Activated CD4-positive, alpha-beta T cell treated with anti-CD3 and anti-CD28 coated beads, Interleukin-2, amount 10 ng/mL, durations not matched to agents 24 days and 14 days (primary cell): ENCODE measurements at regions not wholly inside any gene's neighbourhood (a gene's known extent, or its start where the extent isn't known, plus 50 kb on each side); places are given as distances from the start of the nearest gene placed in this dataset.

Experiments
- DNase-seq: peaks from one replicate; pipeline ENCODE4 v3.0.0; 2022
- H3K27ac Mint-ChIP-seq: one replicate; pipeline ENCODE4 v1.8.0; 2022; ENCODE audit warnings: mild to moderate bottlenecking, mixed read lengths
- H3K27me3 Mint-ChIP-seq: one replicate; pipeline ENCODE4 v1.8.0; 2022; ENCODE audit warnings: mixed read lengths
- H3K36me3 Mint-ChIP-seq: one replicate; pipeline ENCODE4 v1.8.0; 2022; ENCODE audit warnings: low read depth, mild to moderate bottlenecking, mixed read lengths
- H3K4me1 Mint-ChIP-seq: one replicate; pipeline ENCODE4 v1.8.0; 2021; ENCODE audit warnings: mixed read lengths
- H3K4me3 Mint-ChIP-seq: one replicate; pipeline ENCODE4 v1.8.0; 2022; ENCODE audit warnings: mild to moderate bottlenecking, moderate library complexity, mixed read lengths
- H3K9me3 Mint-ChIP-seq: one replicate; pipeline ENCODE4 v1.8.0; 2021; ENCODE audit warnings: mixed read lengths
- intact Hi-C: fragments of 100-400 bp; cut with micrococcal nuclease; formaldehyde crosslinking; loops from one replicate; pipeline ENCODE4 v1.15.1; 2023

- intact Hi-C loops = loop anchor here (5.0 to 10.0 kb wide), 2 partner anchors 38 to 160 kb away; no protein-coding TSS in a partner anchor
These were observed 110.7 kb downstream of the BTG1 start for GRCh38 chr12:92034858-92035401.

GRCh38 chr12:92034083-92034482 lies 111.6 kb downstream of the BTG1 start:
- Mint-ChIP-seq H3K27ac (no peak overlapping the region), H3K4me3 (peak overlapping the region; percentile 88)

More at GRCh38 chr12:92034858-92035401, 110.7 kb downstream of the BTG1 start:
- Mint-ChIP-seq H3K36me3 (peaks cover 16% of the 10 kb centered on the region), H3K27me3 (no peaks in the 10 kb centered on the region), H3K4me3 (peak overlapping the region; percentile 88), H3K4me1 (peaks cover 64% of the 10 kb centered on the region), H3K27ac (peak overlapping the region; percentile 84), H3K9me3 (peaks cover 14% of the 10 kb centered on the region)
- DNase-seq = peak; percentile 83

GRCh38 chr12:92032965-92033364 lies 112.7 kb downstream of the BTG1 start:
- H3K27ac Mint-ChIP-seq = peak overlapping the region; percentile 48
- no peak for DNase-seq
- peaks cover 14% of the 10 kb centered on the region for H3K9me3 Mint-ChIP-seq
- peaks cover 72% of the 10 kb centered on the region for H3K4me1 Mint-ChIP-seq
- intact Hi-C loops = loop anchor here (5.0 to 10.0 kb wide), 2 partner anchors 36 to 158 kb away; no protein-coding TSS in a partner anchor
- H3K4me3 Mint-ChIP-seq = peak overlapping the region; percentile 28
- peaks cover 18% of the 10 kb centered on the region for H3K36me3 Mint-ChIP-seq
- no peaks in the 10 kb centered on the region for H3K27me3 Mint-ChIP-seq

More at GRCh38 chr12:92034083-92034482, 111.6 kb downstream of the BTG1 start:
- Mint-ChIP-seq H3K36me3 (peaks cover 16% of the 10 kb centered on the region), H3K9me3 (peaks cover 14% of the 10 kb centered on the region), H3K4me1 (peaks cover 69% of the 10 kb centered on the region), H3K27me3 (no peaks in the 10 kb centered on the region)
- intact Hi-C loops = loop anchor here (5.0 to 10.0 kb wide), 2 partner anchors 37 to 159 kb away; no protein-coding TSS in a partner anchor
- DNase-seq = no peak

- Mint-ChIP-seq H3K27ac (peak overlapping the region; percentile 2), H3K36me3 (peaks cover 20% of the 10 kb centered on the region), H3K9me3 (peaks cover 13% of the 10 kb centered on the region), H3K27me3 (no peaks in the 10 kb centered on the region), H3K4me1 (peaks cover 72% of the 10 kb centered on the region), H3K4me3 (no peak overlapping the region)
- intact Hi-C loops = loop anchor here (5.0 to 10.0 kb wide), 2 partner anchors 35 to 157 kb away; no protein-coding TSS in a partner anchor
- DNase-seq = no peak
These were observed 113.5 kb downstream of the BTG1 start for GRCh38 chr12:92032101-92032500.

GRCh38 chr12:92030618-92031017 lies 115.0 kb downstream of the BTG1 start:
- intact Hi-C loops = loop anchor here (1.0 to 10.0 kb wide), 6 partner anchors 26 to 156 kb away; no protein-coding TSS in a partner anchor
- H3K27me3 Mint-ChIP-seq = no peaks in the 10 kb centered on the region
- peaks cover 65% of the 10 kb centered on the region for H3K4me1 Mint-ChIP-seq
- peaks cover 20% of the 10 kb centered on the region for H3K36me3 Mint-ChIP-seq
- peaks cover 11% of the 10 kb centered on the region for H3K9me3 Mint-ChIP-seq
- peak overlapping the region; percentile 82 for H3K27ac Mint-ChIP-seq
- DNase-seq = peak; percentile 90
- peak overlapping the region; percentile 70 for H3K4me3 Mint-ChIP-seq

GRCh38 chr12:92029902-92030586 lies 115.6 kb downstream of the BTG1 start:
- H3K9me3 Mint-ChIP-seq = peaks cover 11% of the 10 kb centered on the region
- peaks cover 20% of the 10 kb centered on the region for H3K36me3 Mint-ChIP-seq
- no peaks in the 10 kb centered on the region for H3K27me3 Mint-ChIP-seq
- peak overlapping the region; percentile 82 for H3K27ac Mint-ChIP-seq
- H3K4me3 Mint-ChIP-seq = peak overlapping the region; percentile 70
- intact Hi-C loops = loop anchor here (1.0 to 10.0 kb wide), 6 partner anchors 27 to 155 kb away; no protein-coding TSS in a partner anchor
- no peak for DNase-seq
- H3K4me1 Mint-ChIP-seq = peaks cover 60% of the 10 kb centered on the region

- H3K27ac Mint-ChIP-seq = no peak overlapping the region
- H3K27me3 Mint-ChIP-seq = no peaks in the 10 kb centered on the region
- DNase-seq = no peak
- peaks cover 52% of the 10 kb centered on the region for H3K4me1 Mint-ChIP-seq
- no peak overlapping the region for H3K4me3 Mint-ChIP-seq
- peaks cover 20% of the 10 kb centered on the region for H3K36me3 Mint-ChIP-seq
- H3K9me3 Mint-ChIP-seq = peaks cover 11% of the 10 kb centered on the region
- intact Hi-C loops = no loop called here
These were observed 116.5 kb downstream of the BTG1 start for GRCh38 chr12:92029136-92029535.

GRCh38 chr12:92028441-92028709 lies 117.3 kb downstream of the BTG1 start:
- H3K4me1 Mint-ChIP-seq = peaks cover 49% of the 10 kb centered on the region
- intact Hi-C loops = no loop called here

GRCh38 chr12:92027701-92028440 lies 117.8 kb downstream of the BTG1 start:
- H3K27ac Mint-ChIP-seq = no peak overlapping the region
- no peaks in the 10 kb centered on the region for H3K27me3 Mint-ChIP-seq
- H3K4me3 Mint-ChIP-seq = no peak overlapping the region
- H3K9me3 Mint-ChIP-seq = peaks cover 9% of the 10 kb centered on the region
- no peak for DNase-seq
- H3K36me3 Mint-ChIP-seq = peaks cover 17% of the 10 kb centered on the region
- intact Hi-C loops = no loop called here
- H3K4me1 Mint-ChIP-seq = peaks cover 47% of the 10 kb centered on the region

More at GRCh38 chr12:92028441-92028709, 117.3 kb downstream of the BTG1 start:
- Mint-ChIP-seq H3K27me3 (no peaks in the 10 kb centered on the region), H3K36me3 (peaks cover 18% of the 10 kb centered on the region), H3K4me3 (no peak overlapping the region), H3K9me3 (peaks cover 11% of the 10 kb centered on the region), H3K27ac (no peak overlapping the region)
- DNase-seq = no peak

GRCh38 chr12:92027243-92027642 lies 118.4 kb downstream of the BTG1 start:
- Mint-ChIP-seq H3K9me3 (peaks cover 5% of the 10 kb centered on the region), H3K4me3 (no peak overlapping the region), H3K27ac (no peak overlapping the region), H3K36me3 (peaks cover 13% of the 10 kb centered on the region), H3K27me3 (no peaks in the 10 kb centered on the region), H3K4me1 (peaks cover 46% of the 10 kb centered on the region)
- intact Hi-C loops = no loop called here
- DNase-seq = no peak

- Mint-ChIP-seq H3K27ac (no peak overlapping the region), H3K9me3 (no peaks in the 10 kb centered on the region), H3K36me3 (peaks cover 7% of the 10 kb centered on the region), H3K4me1 (peaks cover 32% of the 10 kb centered on the region), H3K27me3 (no peaks in the 10 kb centered on the region), H3K4me3 (no peak overlapping the region)
- intact Hi-C loops = no loop called here
- no peak for DNase-seq
These were observed 120.0 kb downstream of the BTG1 start for GRCh38 chr12:92025462-92026207.

- no peaks in the 10 kb centered on the region for H3K36me3 Mint-ChIP-seq
- peaks cover 6% of the 10 kb centered on the region for H3K4me1 Mint-ChIP-seq
- peaks cover 10% of the 10 kb centered on the region for H3K9me3 Mint-ChIP-seq
- intact Hi-C loops = no loop called here
- H3K4me3 Mint-ChIP-seq = no peak overlapping the region
- no peaks in the 10 kb centered on the region for H3K27me3 Mint-ChIP-seq
- H3K27ac Mint-ChIP-seq = no peak overlapping the region
- no peak for DNase-seq
These were observed 123.6 kb downstream of the BTG1 start for GRCh38 chr12:92022093-92022492.

GRCh38 chr12:92021666-92022035 lies 124.0 kb downstream of the BTG1 start:
- Mint-ChIP-seq H3K9me3 (peaks cover 13% of the 10 kb centered on the region), H3K27ac (no peak overlapping the region), H3K36me3 (peaks cover 2% of the 10 kb centered on the region), H3K4me1 (peaks cover 5% of the 10 kb centered on the region), H3K27me3 (no peaks in the 10 kb centered on the region), H3K4me3 (no peak overlapping the region)
- DNase-seq = no peak
- intact Hi-C loops = no loop called here
